WI38 (cell line): ENCODE measurements at regions not wholly inside any gene's neighbourhood (a gene's known extent, or its start where the extent isn't known, plus 50 kb on each side); places are given as distances from the start of the nearest gene placed in this dataset.

Experiments
- H3K4me3 ChIP-seq: 2 replicates; pipeline ENCODE4 v1.5.1; 2011; ENCODE audit warnings: low read depth, mild to moderate bottlenecking, control low read depth, low read length
- CTCF ChIP-seq: IDR thresholded peaks from 2 replicates; pipeline ENCODE4 v1.5.1; 2012; ENCODE audit warnings: low read depth, mild to moderate bottlenecking, control low read depth, low read length

DNA sequence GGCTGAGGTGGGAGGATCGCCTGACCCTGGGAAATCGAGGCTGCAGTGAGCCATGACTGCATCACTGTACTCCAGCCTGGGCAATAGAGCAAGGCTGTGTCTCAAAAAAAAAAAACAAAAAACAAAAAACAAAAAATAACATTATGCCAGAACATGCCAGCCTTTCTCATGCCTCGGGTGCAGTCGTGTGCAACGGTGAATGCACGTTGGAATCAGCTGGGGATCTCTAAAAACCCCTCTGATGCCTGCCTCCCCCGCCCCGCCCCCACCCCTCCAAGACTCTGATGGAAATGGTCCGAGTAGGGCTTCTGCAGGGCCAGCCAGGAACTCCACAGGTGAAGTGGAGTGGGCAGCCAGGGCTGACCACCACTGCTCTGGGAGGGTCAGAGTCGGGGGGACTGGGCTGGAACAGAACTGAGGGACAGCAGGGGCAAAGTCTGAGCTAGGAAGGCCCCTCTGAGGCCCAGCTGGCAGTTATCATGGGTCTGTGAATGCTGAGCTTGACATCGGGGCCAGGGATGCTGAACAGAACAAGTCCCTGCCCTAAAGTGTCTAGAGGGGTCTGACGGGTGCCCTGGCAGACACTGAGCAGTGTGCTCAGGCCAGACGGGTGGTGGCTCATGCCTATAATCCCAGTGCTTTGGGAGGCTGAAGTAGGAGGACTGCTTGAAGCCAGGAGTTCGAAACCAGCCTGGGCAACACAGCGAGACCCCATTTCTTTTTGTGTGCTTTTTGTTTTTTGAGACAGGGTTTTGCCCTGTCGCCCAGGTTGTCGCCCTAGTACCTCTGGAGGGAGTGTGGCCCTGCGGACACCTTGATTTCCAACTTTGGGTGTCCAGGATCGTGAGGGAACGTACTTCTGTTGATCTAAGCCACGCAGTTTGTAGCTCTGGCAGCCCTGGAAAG lies 193.4 kb upstream of the GSE1 start:
- no peak for TF ChIP-seq CTCF
- H3K4me3 ChIP-seq: no peak overlapping the region

GRCh38 chr16:85420501-85421337 lies 192.4 kb upstream of the GSE1 start:
- TF ChIP-seq CTCF: peak; percentile 99
- H3K4me3 ChIP-seq: no peak overlapping the region

GRCh38 chr16:85421338-85422195 lies 191.6 kb upstream of the GSE1 start:
- no peak for TF ChIP-seq CTCF
- no peak overlapping the region for H3K4me3 ChIP-seq

DNA sequence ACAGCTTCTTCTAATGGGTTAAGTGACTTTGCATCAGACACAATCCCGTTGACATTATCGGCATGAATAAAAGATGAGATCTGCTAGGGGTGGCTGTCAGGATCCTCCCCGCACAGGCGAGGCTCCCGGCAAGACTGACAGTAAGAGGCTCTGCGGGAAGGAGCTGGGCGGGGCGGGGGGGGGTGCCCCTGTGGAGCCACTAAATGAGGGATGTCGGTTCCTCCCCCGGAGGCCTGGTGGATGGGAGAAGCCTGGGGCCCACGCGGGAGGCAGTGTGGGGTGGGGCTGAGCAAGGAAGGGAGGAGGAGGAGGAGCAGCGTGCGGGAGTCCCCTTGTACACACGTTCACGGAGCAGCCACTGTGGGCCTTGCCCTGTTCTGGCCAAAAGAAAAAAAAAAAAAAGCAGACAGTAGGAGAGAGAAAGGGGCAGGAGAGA lies 190.9 kb upstream of the GSE1 start:
- H3K4me3 ChIP-seq: no peak overlapping the region
- no peak for TF ChIP-seq CTCF

DNA sequence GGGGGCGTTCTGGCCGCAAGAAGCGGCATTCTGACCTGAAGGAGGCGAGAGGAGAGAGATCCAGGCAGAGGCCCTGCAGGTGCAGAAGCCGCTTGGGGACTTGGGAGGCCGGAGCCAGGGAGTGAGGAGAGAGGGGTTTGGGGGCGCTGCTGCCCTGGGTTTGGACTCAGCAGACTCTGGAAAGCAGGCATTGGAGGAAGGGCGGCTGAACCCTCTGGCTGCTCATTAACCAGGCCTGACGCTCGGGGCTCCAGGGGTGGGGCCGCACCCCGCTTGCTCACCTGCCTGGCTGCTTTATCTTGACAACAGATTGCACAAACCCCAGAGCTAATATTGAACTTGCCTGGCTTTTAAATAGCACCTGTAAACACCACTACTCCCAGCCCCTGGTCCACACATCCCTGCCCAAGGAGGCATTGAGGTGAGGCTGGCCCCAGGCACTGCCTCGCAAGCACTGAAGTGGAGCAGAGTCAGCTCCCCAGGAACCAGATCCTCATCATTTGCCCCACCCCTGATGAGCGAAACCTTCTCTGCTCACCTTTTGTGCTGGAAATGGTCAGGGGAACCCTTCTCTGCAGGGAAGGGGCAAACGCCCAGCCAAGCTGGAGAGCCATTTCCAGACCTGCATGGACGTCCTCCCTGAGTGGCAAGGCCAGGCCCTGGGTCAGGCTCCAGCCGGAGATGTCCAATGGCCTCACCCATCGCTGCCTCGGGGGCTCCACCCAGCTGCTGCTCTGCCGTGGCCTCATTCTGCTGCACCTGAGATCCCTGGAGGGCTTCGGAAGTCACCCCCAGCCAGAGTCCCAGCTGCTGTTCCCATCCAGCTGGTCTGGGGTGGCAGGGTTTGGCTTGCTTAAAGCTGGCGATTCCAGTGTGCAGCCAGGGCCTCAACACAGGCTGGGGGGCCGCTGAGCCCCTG lies 190.2 kb upstream of the GSE1 start:
- no peak for TF ChIP-seq CTCF
- H3K4me3 ChIP-seq: no peak overlapping the region

GRCh38 chr16:85423631-85424030 lies 189.5 kb upstream of the GSE1 start:
- no peak overlapping the region for H3K4me3 ChIP-seq

More at GRCh38 chr16:85423631-85424030, 189.5 kb upstream of the GSE1 start:
- TF ChIP-seq CTCF: no peak
